NCI-H128 (cell line): ENCODE measurements at regions not wholly inside any gene's neighbourhood (a gene's known extent, or its start where the extent isn't known, plus 50 kb on each side); places are given as distances from the start of the nearest gene placed in this dataset.

ENCODE experiments used
- DNase-seq: peaks from one replicate; lab custom pipeline; 2025; ENCODE audit not compliant: unreplicated experiment; lab: John Stamatoyannopoulos, UW

DNA sequence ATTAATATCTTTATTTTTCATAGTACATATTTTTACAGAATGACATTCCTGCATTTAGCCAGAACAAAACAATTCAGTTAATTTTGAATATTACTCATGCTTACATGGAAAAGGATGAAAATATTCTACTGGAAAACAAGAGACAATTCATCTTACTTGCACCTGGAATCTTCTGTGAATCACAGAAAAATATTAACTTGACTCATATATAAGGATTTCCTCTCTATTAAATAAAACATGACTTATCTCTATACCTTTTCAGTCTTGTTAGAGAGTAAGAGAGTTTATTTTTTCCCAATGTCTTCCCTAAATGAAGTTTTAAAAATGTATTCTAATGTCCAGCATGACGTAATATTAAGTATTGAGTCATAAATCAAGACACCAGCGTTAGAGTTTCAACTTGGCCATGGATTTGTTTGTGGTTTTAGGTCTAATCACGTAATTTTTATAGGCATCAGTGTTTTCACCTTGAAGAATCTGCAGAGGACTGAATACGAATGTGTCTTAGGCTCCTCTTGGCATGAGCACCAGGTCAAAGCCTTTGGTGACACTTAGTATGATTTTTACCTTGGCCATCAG is 445.1 kb upstream of the JAG1 start:
- DNase-seq, result no peak

DNA sequence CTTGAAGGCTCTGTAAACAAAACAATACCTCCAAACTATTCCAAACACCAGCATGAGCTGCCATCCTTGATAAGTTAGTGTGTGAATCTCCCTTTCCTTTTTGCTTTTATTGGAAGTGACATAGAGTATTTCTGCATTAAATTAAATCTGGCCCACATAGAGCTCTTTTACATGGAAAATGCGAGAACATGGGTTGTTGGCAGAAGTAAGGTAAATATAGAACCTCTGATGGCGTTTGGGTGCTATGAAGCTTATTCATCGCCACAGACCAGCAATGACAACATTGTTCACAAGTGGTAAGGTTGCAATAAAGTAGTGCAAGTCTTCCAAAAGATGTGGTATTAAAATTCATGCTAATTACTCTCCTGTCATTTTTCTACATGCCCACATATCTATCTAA is 445.8 kb upstream of the JAG1 start:
- no peak for DNase-seq

DNA sequence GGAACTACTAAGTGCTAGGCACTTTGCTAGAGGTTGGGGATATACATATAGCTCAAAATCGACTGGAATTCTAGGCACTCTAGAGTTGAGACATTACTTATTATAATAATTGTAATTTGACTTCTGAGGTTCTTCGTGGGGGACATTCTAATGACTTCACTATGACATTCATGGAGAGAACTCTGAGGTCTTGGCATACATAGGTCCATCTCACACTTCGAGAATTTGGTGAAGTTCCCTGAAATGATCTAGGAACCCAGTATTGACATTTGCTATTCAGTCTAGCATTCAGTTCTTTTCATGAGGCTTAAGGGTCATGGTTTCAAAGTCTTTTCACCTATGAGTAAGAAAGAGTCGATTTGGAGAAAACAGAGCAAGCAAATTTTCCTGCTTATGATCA is 446.6 kb upstream of the JAG1 start:
- no peak for DNase-seq

DNA sequence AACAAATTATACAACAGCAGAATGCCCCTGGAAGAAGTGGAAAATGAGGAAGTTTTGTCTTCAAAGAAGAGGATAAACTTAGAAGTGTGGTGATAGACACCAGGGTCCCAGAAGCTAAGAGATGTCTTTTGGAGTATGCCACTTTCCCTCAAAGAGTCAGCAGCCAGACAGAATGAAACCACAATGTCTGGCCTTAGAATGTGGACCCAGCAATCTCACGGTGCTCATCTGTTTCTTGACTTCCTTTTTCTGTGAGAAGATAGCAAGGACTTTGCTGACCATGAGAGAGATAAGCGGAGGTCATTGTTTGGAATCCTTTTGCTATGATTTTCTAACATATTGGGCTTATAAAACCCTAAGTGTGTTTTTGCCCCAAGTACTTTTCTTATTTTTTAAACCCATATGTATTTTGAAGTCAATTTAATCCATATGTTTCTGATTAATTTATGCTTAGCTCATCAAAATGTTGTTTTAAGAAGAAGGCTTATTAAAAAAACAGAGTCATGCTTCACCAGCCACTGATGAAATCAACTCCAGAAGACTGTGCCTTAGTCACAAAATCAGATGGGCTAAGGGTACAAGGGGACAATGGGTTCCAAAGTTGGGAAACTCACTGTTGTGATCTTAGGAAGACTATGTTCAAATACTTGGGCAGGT is 451.2 kb upstream of the JAG1 start:
- DNase-seq, result no peak

DNA sequence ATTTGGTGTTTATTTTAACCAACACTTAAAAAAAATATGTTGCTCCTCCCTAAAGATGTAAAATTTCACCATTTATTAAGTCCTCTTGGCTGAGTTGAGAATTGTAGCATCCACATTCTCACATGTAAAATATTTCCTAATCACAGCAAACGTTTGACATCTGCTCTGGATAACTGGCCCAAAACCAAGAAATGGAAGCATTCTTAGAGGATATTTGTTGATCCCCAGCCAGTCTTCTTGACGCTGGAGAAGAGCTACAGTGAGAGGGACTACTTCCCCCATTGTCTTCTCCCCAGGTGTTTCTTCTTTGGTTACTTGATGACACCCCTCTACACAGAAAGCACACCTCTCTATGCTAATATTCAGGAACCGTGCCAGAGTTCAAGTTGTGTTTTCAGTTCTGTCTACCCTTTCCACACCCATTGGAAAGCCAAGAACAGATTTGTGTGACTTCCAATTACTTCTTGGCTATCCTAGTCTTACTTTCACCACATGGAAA is 454.5 kb upstream of the JAG1 start:
- no peak for DNase-seq

DNA sequence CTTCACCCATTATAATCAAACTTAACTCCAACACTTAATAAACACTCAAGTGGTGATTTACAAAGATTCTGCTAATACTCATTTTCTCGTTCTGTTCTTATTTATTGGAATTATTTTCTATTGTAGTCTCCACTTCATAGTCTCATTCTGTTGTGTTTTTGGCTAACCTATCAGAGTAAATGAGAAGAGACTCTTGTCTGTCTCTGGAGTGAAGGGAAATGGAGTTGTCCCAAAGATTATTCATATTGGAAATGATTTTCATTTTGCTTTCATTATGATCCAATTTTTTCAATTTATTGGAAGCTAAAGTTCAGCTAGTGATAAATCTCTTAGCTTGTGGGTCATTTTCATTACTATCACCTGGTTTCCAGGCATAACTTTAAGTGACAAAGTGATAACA is 454.9 kb upstream of the JAG1 start:
- DNase-seq, result no peak

DNA sequence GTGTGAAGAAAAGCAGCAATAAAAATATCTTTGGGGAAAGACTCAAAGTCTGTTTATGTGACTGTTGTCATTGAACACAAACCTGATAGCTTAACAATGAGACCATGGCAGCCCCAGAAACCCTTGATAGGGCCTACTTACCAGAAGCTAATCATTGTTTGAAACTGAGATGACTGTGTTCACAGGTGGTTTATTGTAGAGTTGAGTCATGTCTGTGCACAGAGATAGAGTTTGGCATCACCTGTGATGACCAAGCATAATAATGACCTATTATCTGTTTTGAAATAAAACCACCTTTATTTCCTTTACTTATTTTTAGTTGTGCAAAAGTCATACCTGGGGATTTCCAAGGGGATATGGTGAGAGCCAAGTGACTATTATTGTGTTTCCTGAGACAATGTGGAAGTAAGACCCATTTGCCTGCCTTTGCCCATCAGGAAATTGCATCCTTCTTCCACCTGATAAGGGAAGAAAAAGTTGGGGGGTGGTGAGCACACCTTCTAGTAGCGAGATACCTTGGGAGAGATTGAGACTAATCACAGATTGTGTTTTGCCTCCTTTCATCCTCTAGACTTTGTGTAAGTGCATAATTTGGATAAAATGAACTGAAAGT is 456.9 kb upstream of the JAG1 start:
- DNase-seq, result no peak

DNA sequence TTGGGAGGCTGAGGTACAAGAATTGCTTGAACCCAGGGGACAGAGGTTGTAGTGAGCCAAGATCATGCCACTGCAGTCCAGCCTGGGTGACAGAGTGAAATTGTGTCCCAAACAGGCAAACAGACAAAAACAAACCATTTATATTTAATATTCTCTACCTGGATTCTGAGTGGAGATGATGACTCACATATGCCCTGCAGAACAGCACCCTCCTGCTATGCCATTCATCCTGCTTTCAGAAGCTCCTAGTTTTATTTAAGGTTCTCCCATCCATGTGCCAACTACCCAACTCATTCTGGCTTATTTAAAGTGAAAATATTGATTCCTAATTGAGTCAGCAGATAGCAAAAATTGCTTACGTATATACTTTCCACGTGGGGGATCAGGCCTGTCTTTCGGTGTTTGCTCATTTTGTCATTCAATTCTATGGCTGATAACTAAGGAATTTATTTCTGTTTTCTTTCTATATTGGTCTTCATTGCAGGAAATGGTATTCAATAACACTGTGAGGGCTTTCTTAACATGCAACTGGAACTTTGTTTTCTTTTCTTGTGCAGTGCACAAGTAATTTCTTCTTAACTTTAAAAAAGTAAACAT is 459.1 kb upstream of the JAG1 start:
- DNase-seq, result no peak

DNA sequence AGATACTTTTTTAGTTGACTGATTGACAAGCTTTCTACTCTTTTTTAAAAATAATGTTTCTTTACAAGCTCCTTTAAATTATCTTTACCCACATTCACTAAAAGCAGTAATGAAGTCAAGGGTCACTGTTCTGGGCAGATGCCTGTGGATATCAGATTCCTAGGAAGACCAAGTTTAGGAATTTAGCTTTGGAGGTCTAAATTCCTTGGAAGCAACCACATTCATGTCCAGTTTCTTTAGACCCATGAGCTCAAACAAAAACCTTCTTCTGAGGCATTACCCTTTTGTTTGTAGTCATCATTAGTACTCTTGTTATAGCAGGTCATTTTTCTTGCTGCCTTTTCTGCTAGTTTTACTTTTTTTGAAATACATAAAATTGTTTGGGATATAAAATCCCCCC is 462.9 kb upstream of the JAG1 start:
- DNase-seq, result no peak

DNA sequence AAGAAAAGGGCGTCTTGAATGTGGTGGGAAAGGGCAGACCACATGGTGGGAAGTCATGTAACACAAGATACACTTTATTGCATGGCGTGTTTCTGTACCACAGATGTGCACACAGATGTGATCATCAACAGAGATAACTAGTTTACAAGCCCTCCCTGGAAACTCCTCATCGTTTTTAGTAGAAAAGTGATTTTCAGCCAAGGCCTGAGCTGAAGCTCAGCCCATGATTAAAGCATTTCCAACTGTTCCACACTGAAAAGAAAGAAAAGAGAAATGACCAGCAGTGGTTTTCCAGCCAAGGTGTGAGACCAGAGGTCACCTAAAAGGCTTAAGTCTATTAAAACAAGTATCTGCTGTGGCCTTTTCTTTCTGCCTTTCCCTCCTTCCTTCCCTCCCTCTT is 463.9 kb upstream of the JAG1 start:
- DNase-seq, result no peak

DNA sequence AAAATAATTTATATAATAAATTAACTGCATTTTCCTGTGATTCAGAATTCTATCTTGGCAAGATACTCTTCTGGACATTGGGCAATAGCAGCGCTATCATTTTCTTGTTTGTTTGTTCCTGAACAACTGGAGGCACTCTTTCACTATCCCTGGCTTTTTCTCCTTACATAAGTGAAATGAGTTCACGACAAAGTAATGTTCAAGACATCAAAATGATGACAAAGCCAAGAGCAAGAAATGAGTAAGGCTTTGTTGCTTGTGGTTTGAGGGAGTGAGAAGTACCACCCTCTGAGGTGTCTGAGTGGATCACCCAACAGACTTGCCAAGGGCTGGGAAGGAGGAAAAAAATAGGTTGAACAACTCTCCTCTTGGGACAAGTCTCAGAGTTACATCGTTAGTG is 466.6 kb upstream of the JAG1 start:
- DNase-seq, result no peak

DNA sequence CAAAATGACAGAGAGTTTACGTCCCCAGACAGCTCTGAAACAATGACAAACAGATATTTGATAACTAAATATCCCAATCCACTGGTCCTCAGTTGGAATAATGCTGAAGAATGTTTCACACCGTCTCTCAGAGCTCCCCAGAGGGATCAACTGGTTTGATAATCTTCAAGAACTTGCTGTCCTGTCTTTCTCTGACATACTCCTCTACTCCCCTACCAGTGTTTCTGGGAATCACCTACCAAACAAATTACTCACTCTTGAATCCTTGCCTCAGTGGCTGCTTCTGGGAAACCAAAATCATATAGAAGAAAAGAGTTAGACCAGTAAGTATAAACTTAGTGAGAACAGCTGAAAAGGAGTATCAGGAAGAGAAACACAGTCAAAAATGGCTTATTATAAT is 469.7 kb upstream of the JAG1 start:
- DNase-seq, result no peak

DNA sequence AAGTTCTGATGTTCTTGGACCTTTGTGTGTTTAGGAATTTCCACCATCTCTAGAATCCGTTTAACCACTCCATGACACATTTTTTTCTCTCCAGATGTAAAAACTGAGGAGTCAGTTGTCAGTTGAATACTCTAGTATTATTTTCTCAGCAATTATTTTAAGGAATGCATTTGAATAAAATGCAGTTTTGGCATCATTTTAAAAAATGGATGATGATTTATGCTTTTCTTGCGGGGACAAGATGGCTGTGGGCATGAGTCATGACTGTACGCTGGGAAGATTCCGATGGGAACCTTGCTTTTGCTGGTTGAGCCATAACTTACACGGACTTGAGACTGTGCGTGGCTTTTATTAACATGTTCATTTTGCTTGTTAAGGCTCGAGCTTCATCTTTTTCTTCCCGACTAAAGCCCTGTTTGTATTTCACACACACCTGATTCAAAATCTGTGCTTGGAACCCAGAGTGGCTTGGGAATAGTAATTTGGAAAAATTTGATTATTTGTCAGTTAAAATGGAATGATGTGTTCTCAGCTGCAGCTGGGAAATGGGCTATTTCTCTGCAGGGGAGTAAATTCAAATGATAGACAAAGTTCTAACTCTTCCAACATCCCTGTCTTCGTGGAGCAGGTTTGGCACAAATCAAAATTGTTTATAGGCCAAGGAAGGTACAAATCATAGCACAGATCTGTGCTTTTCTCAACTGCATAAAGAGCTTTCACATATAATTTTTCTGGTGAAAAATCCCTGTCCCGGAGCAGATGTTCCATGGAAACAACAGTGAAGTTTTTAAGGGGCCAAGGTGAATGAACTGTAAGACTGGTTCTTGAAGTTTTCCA is 470.5 kb upstream of the JAG1 start:
- DNase-seq, result no peak

DNA sequence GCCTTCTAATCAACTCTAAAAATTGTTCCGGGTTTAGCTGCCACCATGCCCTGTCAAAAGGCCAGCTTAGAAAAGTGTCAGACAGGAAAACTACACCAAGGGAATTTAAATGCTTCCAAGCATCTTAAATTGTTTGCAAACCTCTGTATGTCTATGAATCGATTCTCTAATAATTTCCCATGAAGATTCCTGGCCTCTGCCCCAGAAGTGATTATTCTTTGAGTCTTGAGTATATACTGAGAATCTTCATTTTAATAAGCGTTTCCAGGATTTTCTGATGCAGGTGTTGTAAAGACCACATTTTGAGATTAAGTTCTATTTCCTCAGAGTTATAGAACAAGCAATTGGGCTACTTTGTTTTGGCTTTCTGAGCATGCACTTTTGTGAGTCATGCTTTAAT is 471.8 kb upstream of the JAG1 start:
- DNase-seq, result no peak

DNA sequence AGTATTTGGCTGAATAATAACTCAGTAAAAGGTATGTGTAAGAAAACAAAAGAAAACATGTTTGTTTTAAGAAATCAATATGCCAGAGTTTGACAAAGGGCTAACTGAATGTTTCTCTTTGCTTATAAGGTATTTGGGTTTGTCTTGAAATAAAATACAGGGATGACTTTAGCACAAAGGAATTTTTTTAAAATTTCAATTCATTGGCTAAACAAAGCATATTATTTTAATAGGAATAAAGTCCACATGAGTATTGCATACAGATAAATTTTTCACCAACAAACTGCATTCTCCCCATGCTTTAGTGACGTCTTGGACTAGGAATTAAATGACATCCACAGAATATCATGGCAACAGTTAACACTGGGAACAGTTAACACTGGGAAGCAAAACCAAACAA is 480.0 kb upstream of the JAG1 start:
- DNase-seq, result no peak

DNA sequence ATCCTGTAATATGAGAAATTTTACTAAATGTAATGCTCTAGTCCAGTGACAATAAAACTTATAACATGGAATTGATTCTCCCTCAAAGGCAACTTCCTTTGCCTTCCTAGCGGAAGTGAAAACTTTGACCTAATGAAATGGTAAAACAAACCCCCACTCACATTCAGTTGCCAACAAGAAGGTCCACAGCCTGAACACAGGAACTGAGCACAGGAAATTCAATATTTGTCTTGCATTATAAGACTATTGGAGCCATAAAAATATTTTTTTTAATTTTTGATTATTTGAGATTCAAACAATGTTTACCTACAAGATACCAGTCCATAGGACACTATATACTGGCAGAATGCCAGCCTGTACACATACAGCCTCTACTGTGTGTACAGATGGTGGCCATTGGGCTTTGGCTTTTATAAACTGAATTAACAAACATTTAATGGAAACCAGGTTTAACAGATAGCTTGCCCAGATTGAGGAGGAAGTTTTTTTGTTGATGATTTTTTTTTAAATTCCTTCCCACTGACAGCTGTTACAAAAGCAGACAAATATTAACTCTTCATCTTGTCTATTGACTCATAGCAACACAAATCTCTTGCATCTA is 481.5 kb upstream of the JAG1 start:
- DNase-seq, result no peak

DNA sequence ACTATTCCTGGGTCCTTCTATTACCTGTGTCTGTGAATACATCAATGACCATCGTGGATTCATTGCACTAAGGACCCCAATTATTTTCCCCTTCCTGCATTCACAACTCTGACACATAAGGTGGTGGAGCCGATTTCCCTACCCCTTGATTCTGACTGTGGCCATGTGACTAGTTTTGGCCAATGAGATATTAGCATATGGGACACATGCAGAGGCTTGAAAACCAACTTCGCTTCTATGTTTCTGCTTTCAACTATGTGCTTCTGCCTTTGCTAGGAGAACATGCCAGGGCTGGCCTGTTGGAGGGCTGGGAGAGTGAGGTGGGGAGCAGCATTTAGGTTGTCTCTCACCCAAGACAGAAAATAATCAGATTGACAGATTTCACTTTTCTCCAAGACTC is 483.1 kb upstream of the JAG1 start:
- no peak for DNase-seq

DNA sequence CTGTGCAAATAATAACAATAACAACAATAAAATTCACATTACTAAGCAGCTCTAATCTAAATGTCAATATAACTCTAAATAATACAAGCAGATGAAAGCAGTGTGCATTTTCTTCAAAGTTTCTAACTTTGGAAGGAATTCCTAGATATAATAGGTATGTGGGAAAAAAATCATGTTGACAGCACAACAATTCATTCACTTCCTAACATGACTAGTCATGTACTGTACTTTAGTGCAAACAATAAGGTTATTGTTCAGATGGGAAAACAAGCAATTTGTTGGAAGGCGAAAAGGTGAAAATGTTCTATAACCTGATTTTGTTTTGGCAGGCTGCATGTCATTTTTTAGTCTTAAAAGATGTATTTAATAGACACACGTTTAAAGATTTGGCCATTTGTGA is 484.3 kb upstream of the JAG1 start:
- no peak for DNase-seq

DNA sequence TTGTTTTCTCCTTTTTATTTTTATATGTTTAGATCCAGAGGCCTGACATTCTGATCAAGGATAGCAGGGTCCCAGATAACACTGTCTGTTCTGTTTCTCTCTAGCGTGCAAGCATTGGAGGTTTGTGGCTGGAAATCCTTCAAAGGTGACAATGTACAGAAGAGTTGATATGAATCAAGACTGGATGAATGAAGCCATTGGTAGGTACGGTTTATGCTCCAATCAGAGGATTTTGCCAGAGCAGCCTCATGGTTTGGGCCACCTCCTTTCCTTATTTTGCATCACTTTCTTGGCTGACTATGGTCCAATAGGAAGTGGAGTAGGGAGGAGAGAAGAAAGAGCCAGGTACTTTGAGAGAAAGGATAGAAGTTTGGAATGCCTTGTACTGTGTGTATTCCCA is 484.8 kb upstream of the JAG1 start:
- DNase-seq, result no peak

DNA sequence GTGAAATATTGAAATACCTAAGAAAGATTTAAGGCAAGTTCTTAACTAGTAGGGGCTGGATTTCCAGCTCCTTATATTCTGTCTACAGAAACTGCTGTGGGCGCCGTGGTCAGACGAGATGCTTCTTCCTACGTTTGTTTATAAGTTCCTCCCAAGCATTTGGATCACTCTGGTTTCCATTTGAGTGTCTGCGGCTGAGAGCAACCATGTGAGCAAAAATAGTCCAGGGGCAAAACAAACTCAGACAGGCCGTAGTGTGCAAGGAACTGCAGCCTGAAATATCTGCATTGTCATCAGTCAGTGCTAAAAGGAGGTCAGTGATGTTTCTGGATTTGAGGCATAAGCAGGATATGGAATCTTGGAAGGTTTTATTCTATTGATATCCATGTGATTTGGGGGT is 485.9 kb upstream of the JAG1 start:
- DNase-seq, result no peak
